IMR-90 (cell line): ENCODE measurements at regions not wholly inside any gene's neighbourhood (a gene's known extent, or its start where the extent isn't known, plus 50 kb on each side); places are given as distances from the start of the nearest gene placed in this dataset.

Experiments
- ATAC-seq: fragments of 200-7000 bp; cut with Tn5 transposase; 2 replicates; pipeline ENCODE4 v1.9.1; 2020; ENCODE audit warnings: low read depth, mild to moderate bottlenecking, moderate library complexity
- BruUV-seq: library from RNA; stranded (reverse); fragments of 400-500 nt; replicated peaks from 2 replicates; lab custom pipeline; 2021; lab: Mats Ljungman, UMichigan
- CTCF ChIA-PET: fragments of 300-600 bp; formaldehyde crosslinking; extraction: SDS; loops from one replicate; lab custom pipeline; 2021; ENCODE audit warnings: antibody characterized with exemption; lab: Yijun Ruan, JAX
- POLR2A ChIA-PET: fragments of 300-600 bp; sonication (Branson Sonifier 250); formaldehyde crosslinking; loops from one replicate; lab custom pipeline; 2022; ENCODE audit warnings: antibody characterized with exemption; ENCODE audit not compliant: unreplicated experiment; lab: Charles Lee
- DNase-seq: peaks from one replicate; pipeline ENCODE4 v3.0.0; 2013
- H2AFZ ChIP-seq: replicated peaks from 2 replicates; pipeline ENCODE3; 2013; ENCODE audit warnings: low read length, mild to moderate bottlenecking; ENCODE audit not compliant: poor library complexity
- H2AK5ac ChIP-seq: 2 replicates; pipeline ENCODE4 v1.6.1; 2013; ENCODE audit warnings: low read depth, low read length, inconsistent platforms
- H2AK9ac ChIP-seq: replicated peaks from 2 replicates; pipeline ENCODE3; 2013; ENCODE audit warnings: mild to moderate bottlenecking, low read depth, low read length, moderate library complexity; ENCODE audit not compliant: poor library complexity
- H2BK120ac ChIP-seq: 2 replicates; pipeline ENCODE4 v1.6.1; 2013; ENCODE audit warnings: low read depth, low read length, inconsistent platforms
- H2BK15ac ChIP-seq: 3 replicates; pipeline ENCODE4 v1.6.1; 2013; ENCODE audit warnings: low read depth, low read length, inconsistent platforms
- H2BK20ac ChIP-seq: 2 replicates; pipeline ENCODE4 v1.6.1; 2013; ENCODE audit warnings: low read depth, mild to moderate bottlenecking, inconsistent platforms, low read length, moderate library complexity
- H2BK5ac ChIP-seq: 2 replicates; pipeline ENCODE4 v1.6.1; 2013; ENCODE audit warnings: mild to moderate bottlenecking, low read depth, low read length, inconsistent platforms; ENCODE audit not compliant: poor library complexity, severe bottlenecking
- H3K14ac ChIP-seq: replicated peaks from 2 replicates; pipeline ENCODE4 v1.6.1; 2013; ENCODE audit warnings: low read depth, low read length, inconsistent platforms
- H3K18ac ChIP-seq: 2 replicates; pipeline ENCODE4 v1.6.1; 2013; ENCODE audit warnings: low read depth, low read length, control low read depth
- H3K23ac ChIP-seq: 2 replicates; pipeline ENCODE4 v1.6.1; 2013; ENCODE audit warnings: low read depth, low read length, inconsistent platforms
- H3K27ac ChIP-seq: 2 replicates; pipeline ENCODE4 v1.5.1; 2013; ENCODE audit warnings: mild to moderate bottlenecking, control low read depth, low read length; ENCODE audit not compliant: insufficient read depth
- H3K27me3 ChIP-seq: 2 replicates; pipeline ENCODE4 v1.6.1; 2013; ENCODE audit warnings: low read length; ENCODE audit not compliant: control insufficient read depth, insufficient read depth
- H3K36me3 ChIP-seq: 2 replicates; pipeline ENCODE4 v1.6.1; 2013; ENCODE audit warnings: low read length, mixed read lengths; ENCODE audit not compliant: control insufficient read depth, insufficient read depth
- H3K4ac ChIP-seq: 2 replicates; pipeline ENCODE4 v1.6.1; 2013; ENCODE audit warnings: low read depth, low read length, inconsistent platforms
- H3K4me1 ChIP-seq: 2 replicates; pipeline ENCODE4 v1.6.1; 2013; ENCODE audit warnings: low read length, mixed read lengths; ENCODE audit not compliant: control insufficient read depth, insufficient read depth
- H3K4me2 ChIP-seq: 2 replicates; pipeline ENCODE4 v1.6.1; 2013; ENCODE audit warnings: low read depth, mild to moderate bottlenecking, control low read depth, low read length, moderate library complexity
- H3K4me3 ChIP-seq: 2 replicates; pipeline ENCODE4 v1.5.1; 2013; ENCODE audit warnings: low read depth, mild to moderate bottlenecking, control low read depth, low read length, moderate library complexity; ENCODE audit not compliant: insufficient read depth
- H3K56ac ChIP-seq: 2 replicates; pipeline ENCODE4 v1.6.1; 2013; ENCODE audit warnings: low read length, inconsistent platforms; ENCODE audit not compliant: insufficient read depth; ENCODE audit errors: extremely low read depth
- H3K79me1 ChIP-seq, 2 experiments: 2 replicates each; pipeline ENCODE4 v1.6.1; 2013; ENCODE audit warnings: low read length in 2 of 2, inconsistent platforms in 1 of 2, low read depth in 1 of 2
- H3K9ac ChIP-seq: 2 replicates; pipeline ENCODE4 v1.6.1; 2013; ENCODE audit warnings: low read depth, low read length, control low read depth
- H3K9me1 ChIP-seq: 2 replicates; pipeline ENCODE4 v1.6.1; 2013; ENCODE audit warnings: low read length, inconsistent platforms; ENCODE audit not compliant: insufficient read depth
- H3K9me3 ChIP-seq: 2 replicates; pipeline ENCODE4 v1.6.1; 2013; ENCODE audit warnings: low read length; ENCODE audit not compliant: control insufficient read depth, insufficient read depth
- H4K20me1 ChIP-seq: 2 replicates; pipeline ENCODE4 v1.6.1; 2013; ENCODE audit warnings: low read length, inconsistent platforms; ENCODE audit not compliant: insufficient read depth
- H4K5ac ChIP-seq: 2 replicates; pipeline ENCODE4 v1.6.1; 2013; ENCODE audit warnings: mild to moderate bottlenecking, low read depth, low read length, control low read depth
- H4K8ac ChIP-seq, 2 experiments: 2 replicates each; pipeline ENCODE4 v1.6.1; 2013; ENCODE audit warnings: low read depth in 2 of 2, low read length in 2 of 2, control low read depth in 1 of 2, inconsistent platforms in 1 of 2
- H4K91ac ChIP-seq: 2 replicates; pipeline ENCODE4 v1.6.1; 2013; ENCODE audit warnings: low read depth, low read length, inconsistent platforms; ENCODE audit not compliant: insufficient read depth
- BHLHE40 ChIP-seq: fragments of 150-350 bp; IDR thresholded peaks from 2 replicates; pipeline ENCODE4 v1.6.1; 2016; ENCODE audit warnings: mild to moderate bottlenecking, low read depth, low read length
- CHD1 ChIP-seq: IDR thresholded peaks from 2 replicates; pipeline ENCODE4 v1.6.1; 2012; ENCODE audit warnings: low read depth, low read length, improper control_type of control experiment
- MAFK ChIP-seq: IDR thresholded peaks from 2 replicates; pipeline ENCODE4 v1.6.1; 2012; ENCODE audit warnings: low read depth, low read length, improper control_type of control experiment
- MAZ ChIP-seq: IDR thresholded peaks from 2 replicates; pipeline ENCODE4 v1.6.1; 2012; ENCODE audit warnings: low read depth, mild to moderate bottlenecking, low read length, improper control_type of control experiment, moderate library complexity, borderline replicate concordance
- MXI1 ChIP-seq: IDR thresholded peaks from 2 replicates; pipeline ENCODE4 v1.6.1; 2012; ENCODE audit warnings: low read depth, mild to moderate bottlenecking, low read length, moderate library complexity, borderline replicate concordance
- NFE2L2 ChIP-seq: fragments of 150-350 bp; IDR thresholded peaks from 2 replicates; pipeline ENCODE4 v1.6.1; 2016; ENCODE audit warnings: low read depth, mild to moderate bottlenecking, low read length
- POLR2A ChIP-seq: IDR thresholded peaks from 2 replicates; pipeline ENCODE4 v1.6.1; 2012; ENCODE audit warnings: mild to moderate bottlenecking, low read depth, low read length
- RAD21 ChIP-seq: IDR thresholded peaks from 2 replicates; pipeline ENCODE4 v1.6.1; 2012; ENCODE audit warnings: low read length, improper control_type of control experiment
- RFX5 ChIP-seq: IDR thresholded peaks from 2 replicates; pipeline ENCODE4 v1.8.0; 2012; ENCODE audit warnings: low read depth, mild to moderate bottlenecking, low read length, moderate library complexity
- SMC3 ChIP-seq: fragments of 150-350 bp; IDR thresholded peaks from 2 replicates; pipeline ENCODE4 v1.6.1; 2016; ENCODE audit warnings: low read depth, mild to moderate bottlenecking, antibody characterized with exemption, low read length, moderate library complexity
- WGBS, 2 experiments: methylation state at CpG; one replicate each; pipeline versions ENCODE4 v1.1.5 to v1.1.7; 2013; ENCODE audit warnings: missing lambda C conversion rate in 2 of 2; ENCODE audit not compliant: insufficient read length in 1 of 2; ENCODE audit errors: extremely low coverage in 2 of 2; 5-methylcytosine and 5-hydroxymethylcytosine counted together
- dilution Hi-C: fragments of 300-500 bp; cut with HindIII; formaldehyde crosslinking; loops from one replicate; pipeline ENCODE4 v1.14.3; 2018; ENCODE audit warnings: low sequenced_read_pairs; ENCODE audit not compliant: unreplicated experiment
- in situ Hi-C: fragments of 300-500 bp; cut with MboI; formaldehyde crosslinking; loops from 3 replicates; pipeline ENCODE4 v1.14.3; 2019; ENCODE audit warnings: low sequenced_read_pairs, inconsistent platforms, mixed read lengths
- intact Hi-C: fragments of 100-400 bp; cut with micrococcal nuclease; formaldehyde crosslinking; loops from 2 replicates; pipeline ENCODE4 v1.10.0; 2022
- TF ChIP-seq, protein P1 (sequence below): fragments of 150-350 bp; IDR thresholded peaks from 2 replicates; pipeline ENCODE4 v1.6.1; 2017; ENCODE audit warnings: mild to moderate bottlenecking, antibody characterized with exemption, low read length, low read depth
- TF ChIP-seq, protein P2 (sequence below): conservative IDR thresholded peaks from 2 replicates; pipeline ENCODE4 v1.5.1; 2012; ENCODE audit warnings: mild to moderate bottlenecking, low read depth, low read length, improper control_type of control experiment
- TF ChIP-seq, protein P3 (sequence below): fragments of 150-350 bp; IDR thresholded peaks from 2 replicates; pipeline ENCODE4 v1.6.1; 2016; ENCODE audit warnings: low read depth, mild to moderate bottlenecking, low read length, moderate library complexity, borderline replicate concordance

DNA sequence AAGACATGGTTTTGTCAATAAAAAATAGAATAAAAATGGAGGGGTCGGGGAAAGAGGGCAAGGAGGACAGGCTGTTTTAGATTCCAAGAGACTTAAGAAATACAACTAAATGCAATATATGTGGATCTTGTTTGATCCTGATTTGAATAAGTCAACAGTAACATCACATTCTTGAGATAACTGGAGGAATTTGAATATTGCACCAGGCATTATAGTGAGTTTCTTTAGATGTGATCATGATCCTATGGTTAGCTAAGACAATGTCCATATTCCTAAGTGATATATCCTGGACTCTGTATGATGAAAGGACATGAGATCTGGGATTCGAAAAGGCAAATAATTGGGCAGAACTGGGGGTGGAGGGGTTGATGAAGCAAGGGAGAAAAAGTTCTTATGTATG, 311.8 kb downstream of the PLPP3 start:
- Histone ChIP-seq H3K9me3 (no peaks in the 10 kb centered on the region), H3K9ac (no peak overlapping the region), H3K14ac (no peak overlapping the region), H2BK120ac (no peak overlapping the region), H2AFZ (no peak overlapping the region), H4K20me1 (no peaks in the 10 kb centered on the region), H3K18ac (no peak overlapping the region), H3K4me2 (no peak overlapping the region), H3K27me3 (peaks cover 2% of the 10 kb centered on the region; the same call in 1 of the 2 replicates), H3K4ac (no peak overlapping the region), H2BK20ac (no peak overlapping the region), H3K79me1 (no peaks in the 10 kb centered on the region), H3K27ac (no peak overlapping the region), H2AK5ac (no peak overlapping the region), H3K56ac (no peak overlapping the region), H3K4me1 (no peaks in the 10 kb centered on the region), H3K36me3 (no peaks in the 10 kb centered on the region), H3K9me1 (no peaks in the 10 kb centered on the region), H2BK5ac (no peak overlapping the region), H2BK15ac (no peak overlapping the region), H3K4me3 (no peak overlapping the region), H4K91ac (no peak overlapping the region), H4K8ac (no peak overlapping the region), H4K5ac (no peak overlapping the region), H2AK9ac (no peak overlapping the region), H3K23ac (no peak overlapping the region)
- DNase-seq (no peak), ATAC-seq (peak; percentile 29; the same call in 1 of the 2 replicates)
- ChIA-PET POLR2A (no interaction called here), CTCF (no interaction called here)
- intact Hi-C loops (no loop called here), dilution Hi-C loops (no loop called here), in situ Hi-C loops (no loop called here)
- TF ChIP-seq MAZ, result no peak
- TF ChIP-seq MXI1, result no peak
- TF ChIP-seq CHD1, result no peak
- TF ChIP-seq, protein P1, sequence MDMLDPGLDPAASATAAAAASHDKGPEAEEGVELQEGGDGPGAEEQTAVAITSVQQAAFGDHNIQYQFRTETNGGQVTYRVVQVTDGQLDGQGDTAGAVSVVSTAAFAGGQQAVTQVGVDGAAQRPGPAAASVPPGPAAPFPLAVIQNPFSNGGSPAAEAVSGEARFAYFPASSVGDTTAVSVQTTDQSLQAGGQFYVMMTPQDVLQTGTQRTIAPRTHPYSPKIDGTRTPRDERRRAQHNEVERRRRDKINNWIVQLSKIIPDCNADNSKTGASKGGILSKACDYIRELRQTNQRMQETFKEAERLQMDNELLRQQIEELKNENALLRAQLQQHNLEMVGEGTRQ, result no peak
- TF ChIP-seq BHLHE40, result no peak
- TF ChIP-seq, protein P2, sequence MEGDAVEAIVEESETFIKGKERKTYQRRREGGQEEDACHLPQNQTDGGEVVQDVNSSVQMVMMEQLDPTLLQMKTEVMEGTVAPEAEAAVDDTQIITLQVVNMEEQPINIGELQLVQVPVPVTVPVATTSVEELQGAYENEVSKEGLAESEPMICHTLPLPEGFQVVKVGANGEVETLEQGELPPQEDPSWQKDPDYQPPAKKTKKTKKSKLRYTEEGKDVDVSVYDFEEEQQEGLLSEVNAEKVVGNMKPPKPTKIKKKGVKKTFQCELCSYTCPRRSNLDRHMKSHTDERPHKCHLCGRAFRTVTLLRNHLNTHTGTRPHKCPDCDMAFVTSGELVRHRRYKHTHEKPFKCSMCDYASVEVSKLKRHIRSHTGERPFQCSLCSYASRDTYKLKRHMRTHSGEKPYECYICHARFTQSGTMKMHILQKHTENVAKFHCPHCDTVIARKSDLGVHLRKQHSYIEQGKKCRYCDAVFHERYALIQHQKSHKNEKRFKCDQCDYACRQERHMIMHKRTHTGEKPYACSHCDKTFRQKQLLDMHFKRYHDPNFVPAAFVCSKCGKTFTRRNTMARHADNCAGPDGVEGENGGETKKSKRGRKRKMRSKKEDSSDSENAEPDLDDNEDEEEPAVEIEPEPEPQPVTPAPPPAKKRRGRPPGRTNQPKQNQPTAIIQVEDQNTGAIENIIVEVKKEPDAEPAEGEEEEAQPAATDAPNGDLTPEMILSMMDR, result no peak
- no peak for TF ChIP-seq NFE2L2
- TF ChIP-seq SMC3, result no peak
- TF ChIP-seq, protein P3, sequence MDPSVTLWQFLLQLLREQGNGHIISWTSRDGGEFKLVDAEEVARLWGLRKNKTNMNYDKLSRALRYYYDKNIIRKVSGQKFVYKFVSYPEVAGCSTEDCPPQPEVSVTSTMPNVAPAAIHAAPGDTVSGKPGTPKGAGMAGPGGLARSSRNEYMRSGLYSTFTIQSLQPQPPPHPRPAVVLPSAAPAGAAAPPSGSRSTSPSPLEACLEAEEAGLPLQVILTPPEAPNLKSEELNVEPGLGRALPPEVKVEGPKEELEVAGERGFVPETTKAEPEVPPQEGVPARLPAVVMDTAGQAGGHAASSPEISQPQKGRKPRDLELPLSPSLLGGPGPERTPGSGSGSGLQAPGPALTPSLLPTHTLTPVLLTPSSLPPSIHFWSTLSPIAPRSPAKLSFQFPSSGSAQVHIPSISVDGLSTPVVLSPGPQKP, result no peak
- no peak for TF ChIP-seq MAFK
- TF ChIP-seq POLR2A, result no peak
- TF ChIP-seq RAD21, result no peak
- no peak for TF ChIP-seq RFX5
- no TSS peak for BruUV-seq
- no CpG with 5 or more reads among the region's 2 CpGs for WGBS, 2 experiments
